ENCODE measurements at regions not wholly inside any gene's neighbourhood (a gene's known extent, or its start where the extent isn't known, plus 50 kb on each side); places are given as distances from the start of the nearest gene placed in this dataset.
"Not testable (repeated sequence)": the region's sequence is repeated elsewhere in the genome, so short reads cannot be mapped to it uniquely, and the experiment has no call there.

GRCh38 chr6:121732641-121733040 lies 297.2 kb downstream of the GJA1 start:
- TF ChIP-seq CTCF (IDR thresholded peaks at IDR 0.05; ENCODE audit: unreplicated experiment in 3 of 3) = no peak
- no peaks in the 10 kb centered on the region for H3K4me1 Mint-ChIP-seq
- H3K4me3 Mint-ChIP-seq = no peak overlapping the region
- no peaks in the 10 kb centered on the region for H3K36me3 Mint-ChIP-seq (ENCODE audit: low read depth)
- no peaks in the 10 kb centered on the region for H3K27me3 Mint-ChIP-seq (ENCODE audit: low read depth)
- no peaks in the 10 kb centered on the region for H3K9me3 Mint-ChIP-seq
- H3K27ac Mint-ChIP-seq = no peak overlapping the region

- no peak for TF ChIP-seq CTCF (IDR thresholded peaks at IDR 0.05; ENCODE audit: unreplicated experiment in 3 of 3)
- H3K4me3 Mint-ChIP-seq = no peak overlapping the region
- H3K27ac Mint-ChIP-seq = no peak overlapping the region
- no peaks in the 10 kb centered on the region for H3K4me1 Mint-ChIP-seq
- H3K27me3 Mint-ChIP-seq (ENCODE audit: low read depth) = no peaks in the 10 kb centered on the region
- no peaks in the 10 kb centered on the region for H3K9me3 Mint-ChIP-seq
- no peaks in the 10 kb centered on the region for H3K36me3 Mint-ChIP-seq (ENCODE audit: low read depth)
These were observed 297.8 kb downstream of the GJA1 start for GRCh38 chr6:121733234-121733633.

GRCh38 chr6:121740188-121740587 lies 304.7 kb downstream of the GJA1 start:
- not testable (repeated sequence) for H3K27me3 Mint-ChIP-seq (ENCODE audit: low read depth); H3K9me3 Mint-ChIP-seq; H3K27ac Mint-ChIP-seq; H3K4me3 Mint-ChIP-seq; H3K4me1 Mint-ChIP-seq; H3K36me3 Mint-ChIP-seq (ENCODE audit: low read depth)

GRCh38 chr6:121743691-121744090 lies 308.2 kb downstream of the GJA1 start:
- Mint-ChIP-seq H3K9me3 (peaks cover 3% of the 10 kb centered on the region), H3K27me3 (ENCODE audit: low read depth) (no peaks in the 10 kb centered on the region), H3K4me1 (no peaks in the 10 kb centered on the region), H3K36me3 (ENCODE audit: low read depth) (no peaks in the 10 kb centered on the region), H3K4me3 (no peak overlapping the region), H3K27ac (no peak overlapping the region)
- TF ChIP-seq CTCF (IDR thresholded peaks at IDR 0.05; ENCODE audit: unreplicated experiment in 3 of 3) = no peak

GRCh38 chr6:121748376-121748775 lies 312.9 kb downstream of the GJA1 start:
- no peak for TF ChIP-seq CTCF (IDR thresholded peaks at IDR 0.05; ENCODE audit: unreplicated experiment in 3 of 3)
- H3K4me1 Mint-ChIP-seq = no peaks in the 10 kb centered on the region
- no peaks in the 10 kb centered on the region for H3K36me3 Mint-ChIP-seq (ENCODE audit: low read depth)
- H3K4me3 Mint-ChIP-seq = no peak overlapping the region
- H3K27ac Mint-ChIP-seq = no peak overlapping the region
- peaks cover 4% of the 10 kb centered on the region for H3K9me3 Mint-ChIP-seq
- no peaks in the 10 kb centered on the region for H3K27me3 Mint-ChIP-seq (ENCODE audit: low read depth)

- Mint-ChIP-seq H3K27me3 (ENCODE audit: low read depth) (no peaks in the 10 kb centered on the region), H3K27ac (no peak overlapping the region), H3K9me3 (peaks cover 3% of the 10 kb centered on the region), H3K36me3 (ENCODE audit: low read depth) (no peaks in the 10 kb centered on the region), H3K4me3 (no peak overlapping the region), H3K4me1 (no peaks in the 10 kb centered on the region)
- TF ChIP-seq CTCF (IDR thresholded peaks at IDR 0.05; ENCODE audit: unreplicated experiment in 3 of 3) = no peak
These were observed 313.4 kb downstream of the GJA1 start for GRCh38 chr6:121748850-121749249.

Data from nephron (organoid).